Effector memory CD8-positive, alpha-beta T cell (primary cell): ENCODE measurements at regions not wholly inside any gene's neighbourhood (a gene's known extent, or its start where the extent isn't known, plus 50 kb on each side); places are given as distances from the start of the nearest gene placed in this dataset.

Source experiments
- ATAC-seq: fragments of 150-1000 bp; cut with Tn5 transposase; replicated peaks from 2 replicates; pipeline ENCODE4 v1.10.0; 2021; ENCODE audit warnings: mild to moderate bottlenecking, moderate library complexity
- DNase-seq, 3 experiments: peaks; one replicate each; pipeline ENCODE4 v3.0.0; 2021
- H3K27ac Mint-ChIP-seq, 2 donors: one replicate each; pipeline ENCODE4 v1.8.0; 2022; ENCODE audit warnings: mild to moderate bottlenecking in 2 of 2, mixed read lengths in 2 of 2, moderate library complexity in 2 of 2
- H3K27me3 Mint-ChIP-seq, 2 donors: one replicate each; pipeline ENCODE4 v1.8.0; 2022; ENCODE audit warnings: mixed read lengths in 2 of 2
- H3K36me3 Mint-ChIP-seq: one replicate; pipeline ENCODE4 v1.8.0; 2022; ENCODE audit warnings: mild to moderate bottlenecking, moderate library complexity, mixed read lengths; ENCODE audit not compliant: insufficient read depth
- H3K4me1 Mint-ChIP-seq, 2 donors: one replicate each; pipeline ENCODE4 v1.8.0; 2022; ENCODE audit warnings: low read depth in 2 of 2, mixed read lengths in 2 of 2
- H3K4me3 Mint-ChIP-seq, 2 donors: one replicate each; pipeline ENCODE4 v1.8.0; 2022; ENCODE audit warnings: mild to moderate bottlenecking in 2 of 2, mixed read lengths in 2 of 2, moderate library complexity in 2 of 2
- H3K9me3 Mint-ChIP-seq, 2 donors: one replicate each; pipeline ENCODE4 v1.8.0; 2022; ENCODE audit warnings: mixed read lengths in 2 of 2

- H3K9me3 Mint-ChIP-seq, result no peaks in the 10 kb centered on the region
- H3K4me1 Mint-ChIP-seq, result no peaks in the 10 kb centered on the region
- H3K4me3 Mint-ChIP-seq, result no peak overlapping the region
- H3K27me3 Mint-ChIP-seq, result no peaks in the 10 kb centered on the region
- no peaks in the 10 kb centered on the region for H3K36me3 Mint-ChIP-seq
- ATAC-seq (no peak), DNase-seq (no peak)
- H3K27ac Mint-ChIP-seq, result no peak overlapping the region
Measured at GRCh38 chr14:38316922-38317321, 61.0 kb upstream of the CLEC14A start.

- Mint-ChIP-seq H3K4me1 (no peaks in the 10 kb centered on the region), H3K9me3 (no peaks in the 10 kb centered on the region), H3K36me3 (no peaks in the 10 kb centered on the region), H3K4me3 (no peak overlapping the region), H3K27ac (no peak overlapping the region), H3K27me3 (no peaks in the 10 kb centered on the region)
- DNase-seq (no peak), ATAC-seq (no peak)
Measured at GRCh38 chr14:38311655-38312054, 55.8 kb upstream of the CLEC14A start.

DNA sequence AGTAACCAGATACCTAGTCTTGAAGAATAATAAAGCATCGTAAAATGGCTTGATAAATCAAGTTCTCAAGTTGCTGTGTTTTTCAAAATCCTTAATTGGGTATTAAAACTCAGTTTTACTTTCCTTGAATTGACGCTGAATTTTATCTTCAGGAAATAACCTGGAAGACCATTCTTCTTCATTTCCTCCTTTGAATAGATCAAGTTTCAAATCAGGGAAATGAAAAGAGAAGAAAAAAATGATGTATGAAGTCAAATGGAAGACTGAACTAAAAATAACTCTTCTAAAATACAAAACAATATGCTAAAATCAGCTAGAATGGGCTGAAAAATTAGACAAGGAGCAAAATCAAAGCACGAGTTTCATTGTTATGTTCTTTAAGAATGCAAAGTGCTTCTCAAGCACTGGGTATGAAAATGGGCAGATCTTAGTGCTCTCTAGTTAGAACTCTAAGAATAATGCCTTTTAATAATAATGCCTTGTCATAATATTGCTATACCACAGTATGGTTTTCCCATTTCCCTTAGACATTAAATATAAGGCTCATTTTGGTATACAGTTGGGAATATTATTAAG lies 54.6 kb upstream of the CLEC14A start:
- H3K4me1 Mint-ChIP-seq, result no peaks in the 10 kb centered on the region
- no peak overlapping the region for H3K4me3 Mint-ChIP-seq
- no peaks in the 10 kb centered on the region for H3K27me3 Mint-ChIP-seq
- DNase-seq, result no peak
- H3K27ac Mint-ChIP-seq, result no peak overlapping the region
- ATAC-seq, result no peak
- H3K36me3 Mint-ChIP-seq, result no peaks in the 10 kb centered on the region
- H3K9me3 Mint-ChIP-seq, result no peaks in the 10 kb centered on the region

- Mint-ChIP-seq H3K9me3 (no peaks in the 10 kb centered on the region), H3K4me3 (no peak overlapping the region), H3K36me3 (no peaks in the 10 kb centered on the region), H3K27ac (no peak overlapping the region), H3K27me3 (no peaks in the 10 kb centered on the region), H3K4me1 (no peaks in the 10 kb centered on the region)
- DNase-seq (no peak), ATAC-seq (no peak)
Measured at GRCh38 chr14:38309522-38310277, 53.8 kb upstream of the CLEC14A start.
